Breast epithelium (tissue), 3 donors: ENCODE measurements at regions not wholly inside any gene's neighbourhood (a gene's known extent, or its start where the extent isn't known, plus 50 kb on each side); places are given as distances from the start of the nearest gene placed in this dataset.

Experiments used
- POLR2A ChIP-seq: fragments of 450-650 bp; IDR thresholded peaks from one replicate; pipeline ENCODE4 v1.6.1; 2016; ENCODE audit warnings: antibody characterized with exemption, mild to moderate bottlenecking, moderate library complexity
- POLR2AphosphoS5 ChIP-seq, 3 donors: sonication (generic); formaldehyde crosslinking; IDR thresholded peaks; one replicate each; pipeline ENCODE4 v1.6.1; 2017; ENCODE audit warnings: antibody characterized with exemption in 3 of 3
- TF ChIP-seq, protein P1 (sequence below), 3 donors: fragments of 450-650 bp; IDR thresholded peaks; one replicate each; pipeline ENCODE4 v1.5.1; 2016 to 2017; ENCODE audit warnings: antibody characterized with exemption in 3 of 3, mild to moderate bottlenecking in 3 of 3, moderate library complexity in 3 of 3

DNA sequence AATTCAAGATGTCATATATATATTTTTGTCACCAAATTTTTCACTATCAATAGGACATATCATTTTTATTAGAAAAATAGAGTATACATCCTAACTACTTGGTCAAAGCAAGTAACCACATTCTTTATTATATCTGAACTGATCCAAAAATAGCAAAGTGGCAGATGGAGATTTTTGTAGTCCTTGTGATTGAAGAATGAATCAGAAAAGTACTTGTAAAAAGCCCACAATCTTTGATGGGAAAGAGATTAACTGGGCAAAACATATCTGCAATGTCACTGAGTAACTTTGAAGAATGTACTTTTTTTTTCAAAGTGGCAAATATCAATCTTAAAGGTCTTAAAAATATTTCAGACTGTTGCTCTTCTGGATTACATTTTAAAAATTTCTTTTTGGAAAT is 1040.6 kb upstream of the SEMA6A start:
- TF ChIP-seq, protein P1, sequence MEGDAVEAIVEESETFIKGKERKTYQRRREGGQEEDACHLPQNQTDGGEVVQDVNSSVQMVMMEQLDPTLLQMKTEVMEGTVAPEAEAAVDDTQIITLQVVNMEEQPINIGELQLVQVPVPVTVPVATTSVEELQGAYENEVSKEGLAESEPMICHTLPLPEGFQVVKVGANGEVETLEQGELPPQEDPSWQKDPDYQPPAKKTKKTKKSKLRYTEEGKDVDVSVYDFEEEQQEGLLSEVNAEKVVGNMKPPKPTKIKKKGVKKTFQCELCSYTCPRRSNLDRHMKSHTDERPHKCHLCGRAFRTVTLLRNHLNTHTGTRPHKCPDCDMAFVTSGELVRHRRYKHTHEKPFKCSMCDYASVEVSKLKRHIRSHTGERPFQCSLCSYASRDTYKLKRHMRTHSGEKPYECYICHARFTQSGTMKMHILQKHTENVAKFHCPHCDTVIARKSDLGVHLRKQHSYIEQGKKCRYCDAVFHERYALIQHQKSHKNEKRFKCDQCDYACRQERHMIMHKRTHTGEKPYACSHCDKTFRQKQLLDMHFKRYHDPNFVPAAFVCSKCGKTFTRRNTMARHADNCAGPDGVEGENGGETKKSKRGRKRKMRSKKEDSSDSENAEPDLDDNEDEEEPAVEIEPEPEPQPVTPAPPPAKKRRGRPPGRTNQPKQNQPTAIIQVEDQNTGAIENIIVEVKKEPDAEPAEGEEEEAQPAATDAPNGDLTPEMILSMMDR (IDR thresholded peaks at IDR 0.05): no peak
- TF ChIP-seq POLR2A (no peak), POLR2AphosphoS5 (IDR thresholded peaks at IDR 0.05) (no peak)
